PC-9 (cell line): ENCODE measurements at regions not wholly inside any gene's neighbourhood (a gene's known extent, or its start where the extent isn't known, plus 50 kb on each side); places are given as distances from the start of the nearest gene placed in this dataset.

Experiments
- BruUV-seq: library from RNA; stranded (reverse); fragments of 400-500 nt; replicated peaks from 2 replicates; lab custom pipeline; 2021; lab: Mats Ljungman, UMichigan
- CTCF ChIA-PET: fragments of 300-600 bp; sonication (Branson Sonifier 250); formaldehyde crosslinking; loops from one replicate; lab custom pipeline; 2022; ENCODE audit warnings: antibody characterized with exemption; lab: Charles Lee
- POLR2A ChIA-PET: fragments of 300-600 bp; sonication (Branson Sonifier 250); formaldehyde crosslinking; loops from one replicate; lab custom pipeline; 2022; ENCODE audit warnings: antibody characterized with exemption; ENCODE audit not compliant: unreplicated experiment; lab: Charles Lee
- DNase-seq, 2 experiments: peaks; one replicate each; pipeline versions ENCODE4 v3.0.0 to v3.0.0-alpha.2; 2015 to 2022; ENCODE audit warnings: mixed read lengths in 1 of 2
- H2AFZ ChIP-seq: fragments of 200-600 bp; sonication (generic); 2 replicates; pipeline ENCODE4 v1.8.1; 2017; ENCODE audit warnings: antibody characterized with exemption
- H3F3A ChIP-seq: fragments of 200-600 bp; sonication (generic); 2 replicates; pipeline ENCODE4 v1.8.1; 2017; ENCODE audit warnings: antibody characterized with exemption, mild to moderate bottlenecking, low read depth; ENCODE audit not compliant: insufficient read depth
- H3K27ac ChIP-seq: fragments of 200-600 bp; sonication (generic); 2 replicates; pipeline ENCODE4 v1.6.1; 2016; ENCODE audit warnings: mixed run types
- H3K27me3 ChIP-seq: fragments of 200-600 bp; sonication (generic); 2 replicates; pipeline ENCODE4 v1.6.1; 2016; ENCODE audit warnings: low read depth, mixed run types; ENCODE audit not compliant: insufficient read depth
- H3K36me3 ChIP-seq: fragments of 200-600 bp; sonication (generic); 2 replicates; pipeline ENCODE4 v1.6.1; 2016; ENCODE audit warnings: low read depth, mixed run types
- H3K4me1 ChIP-seq: fragments of 200-600 bp; sonication (generic); replicated peaks from 2 replicates; pipeline ENCODE4 v1.6.1; 2016; ENCODE audit warnings: mixed run types; ENCODE audit not compliant: insufficient read depth
- H3K4me2 ChIP-seq: fragments of 200-600 bp; sonication (generic); 2 replicates; pipeline ENCODE4 v1.6.1; 2017; ENCODE audit warnings: mixed run types
- H3K4me3 ChIP-seq: fragments of 200-600 bp; sonication (generic); 2 replicates; pipeline ENCODE4 v1.6.1; 2016; ENCODE audit warnings: mixed run types
- H3K79me2 ChIP-seq: fragments of 200-600 bp; sonication (generic); 2 replicates; pipeline ENCODE4 v1.6.1; 2017; ENCODE audit warnings: low read depth, mixed run types
- H3K9me2 ChIP-seq: fragments of 200-600 bp; sonication (generic); 2 replicates; pipeline ENCODE4 v1.8.1; 2017; ENCODE audit warnings: mild to moderate bottlenecking; ENCODE audit not compliant: insufficient read depth
- H3K9me3 ChIP-seq: fragments of 200-600 bp; sonication (generic); 2 replicates; pipeline ENCODE4 v1.8.1; 2016; ENCODE audit warnings: low read depth; ENCODE audit not compliant: insufficient read depth
- H4K20me1 ChIP-seq: fragments of 200-600 bp; sonication (generic); 2 replicates; pipeline ENCODE4 v1.8.1; 2017; ENCODE audit not compliant: insufficient read depth
- EZH2 ChIP-seq: fragments of 200-600 bp; sonication (generic); IDR thresholded peaks from 2 replicates; pipeline ENCODE4 v1.8.0; 2017; ENCODE audit warnings: antibody characterized with exemption, low read depth
- intact Hi-C: fragments of 100-400 bp; cut with micrococcal nuclease; formaldehyde crosslinking; loops from one replicate; pipeline ENCODE4 v1.10.0; 2022; ENCODE audit not compliant: unreplicated experiment
- TF ChIP-seq, protein P1 (sequence below): fragments of 200-600 bp; sonication (generic); conservative IDR thresholded peaks from 2 replicates; pipeline ENCODE4 v1.6.1; 2017; ENCODE audit warnings: mixed run types, antibody characterized with exemption, mild to moderate bottlenecking, moderate library complexity

DNA sequence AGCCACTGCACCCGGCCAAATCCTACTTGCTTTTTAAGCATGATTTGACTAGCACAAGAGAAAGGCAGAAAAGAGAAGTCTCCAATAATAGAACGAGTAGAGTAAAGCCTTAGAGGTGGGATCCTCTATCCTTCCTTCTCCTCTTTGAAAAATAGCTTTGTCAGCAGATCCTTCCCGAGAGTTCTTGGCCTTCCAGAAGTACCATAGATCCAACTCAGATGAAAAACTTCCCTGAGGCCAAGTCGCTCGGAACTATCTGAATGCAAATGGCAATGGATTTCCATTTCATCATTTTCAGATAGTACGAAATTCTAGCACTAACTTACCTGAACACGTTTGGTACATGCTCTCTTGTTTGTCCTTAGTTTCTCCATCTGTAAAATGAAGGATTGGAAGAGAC is 52.0 kb upstream of the SLIT3 start:
- no peak overlapping the region for H3K4me3 ChIP-seq
- TF ChIP-seq, protein P1, sequence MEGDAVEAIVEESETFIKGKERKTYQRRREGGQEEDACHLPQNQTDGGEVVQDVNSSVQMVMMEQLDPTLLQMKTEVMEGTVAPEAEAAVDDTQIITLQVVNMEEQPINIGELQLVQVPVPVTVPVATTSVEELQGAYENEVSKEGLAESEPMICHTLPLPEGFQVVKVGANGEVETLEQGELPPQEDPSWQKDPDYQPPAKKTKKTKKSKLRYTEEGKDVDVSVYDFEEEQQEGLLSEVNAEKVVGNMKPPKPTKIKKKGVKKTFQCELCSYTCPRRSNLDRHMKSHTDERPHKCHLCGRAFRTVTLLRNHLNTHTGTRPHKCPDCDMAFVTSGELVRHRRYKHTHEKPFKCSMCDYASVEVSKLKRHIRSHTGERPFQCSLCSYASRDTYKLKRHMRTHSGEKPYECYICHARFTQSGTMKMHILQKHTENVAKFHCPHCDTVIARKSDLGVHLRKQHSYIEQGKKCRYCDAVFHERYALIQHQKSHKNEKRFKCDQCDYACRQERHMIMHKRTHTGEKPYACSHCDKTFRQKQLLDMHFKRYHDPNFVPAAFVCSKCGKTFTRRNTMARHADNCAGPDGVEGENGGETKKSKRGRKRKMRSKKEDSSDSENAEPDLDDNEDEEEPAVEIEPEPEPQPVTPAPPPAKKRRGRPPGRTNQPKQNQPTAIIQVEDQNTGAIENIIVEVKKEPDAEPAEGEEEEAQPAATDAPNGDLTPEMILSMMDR, result no peak
- TF ChIP-seq EZH2, result no peak
- no peak for DNase-seq
- no peaks in the 10 kb centered on the region for H3K79me2 ChIP-seq
- intact Hi-C loops, result loop anchor here (5.0 to 10.0 kb wide), 2 partner anchors 232 to 1404 kb away; partner anchors contain the start of gene SPDL1
- H3K4me1 ChIP-seq, result peaks cover 84% of the 10 kb centered on the region
- H4K20me1 ChIP-seq, result no peaks in the 10 kb centered on the region
- peak overlapping the region; percentile 98 for H3K27ac ChIP-seq
- ChIA-PET POLR2A (no interaction called here), CTCF (interaction anchor here (0.7 kb wide), 1 partner anchor 1270 kb away, joined by 13 read pairs; no protein-coding TSS in a partner anchor)
- no peak overlapping the region for H3K4me2 ChIP-seq
- no peaks in the 10 kb centered on the region for H3K27me3 ChIP-seq
- no peaks in the 10 kb centered on the region for H3K36me3 ChIP-seq
- H3F3A ChIP-seq, result peaks cover 57% of the 10 kb centered on the region
- no peaks in the 10 kb centered on the region for H3K9me2 ChIP-seq
- no TSS peak for BruUV-seq
- 0 out of 2 replicates have a peak, but pooled peaks cover 2% of the 10 kb centered on the region for H3K9me3 ChIP-seq
- H2AFZ ChIP-seq, result no peak overlapping the region

DNA sequence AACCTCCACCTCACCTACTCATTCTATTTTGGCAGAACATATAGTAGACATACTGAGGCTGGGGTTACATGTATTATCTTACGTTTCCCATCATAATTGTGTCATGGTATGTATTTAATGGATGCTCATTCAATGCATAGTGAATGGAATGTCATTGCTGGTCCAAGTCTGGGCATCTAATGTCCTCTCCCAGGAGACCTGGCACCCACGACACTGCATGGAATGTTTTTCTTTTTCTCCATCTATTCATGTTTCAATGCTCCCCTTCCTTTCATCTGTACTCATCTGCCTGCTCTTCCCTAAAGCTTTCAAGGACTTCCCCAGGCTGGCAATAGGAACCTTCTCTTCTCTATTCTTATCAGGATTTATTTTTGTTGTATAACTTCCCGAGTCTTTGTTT is 50.8 kb upstream of the SLIT3 start:
- BruUV-seq, result no TSS peak
- Histone ChIP-seq H3K27ac (peak overlapping the region; percentile 98), H3K4me1 (peaks cover 76% of the 10 kb centered on the region), H3K4me3 (no peak overlapping the region), H3K9me3 (peaks cover 12% of the 10 kb centered on the region; the same call in 1 of the 2 replicates), H3K27me3 (no peaks in the 10 kb centered on the region), H4K20me1 (no peaks in the 10 kb centered on the region), H3F3A (peaks cover 57% of the 10 kb centered on the region), H3K4me2 (peak overlapping the region; percentile 56), H3K9me2 (no peaks in the 10 kb centered on the region), H2AFZ (no peak overlapping the region), H3K36me3 (no peaks in the 10 kb centered on the region), H3K79me2 (no peaks in the 10 kb centered on the region)
- TF ChIP-seq, protein P1, result no peak
- no peak for TF ChIP-seq EZH2
- CTCF ChIA-PET, result no interaction called here
- intact Hi-C loops, result loop anchor here (2.0 to 10.0 kb wide), 4 partner anchors 233 to 1406 kb away; partner anchors contain the start of genes PANK3 and SPDL1
- POLR2A ChIA-PET, result interaction anchor here (0.6 kb wide), 1 partner anchor 629 kb away, joined by 3 read pairs; no protein-coding TSS in a partner anchor
- DNase-seq, result no peak

DNA sequence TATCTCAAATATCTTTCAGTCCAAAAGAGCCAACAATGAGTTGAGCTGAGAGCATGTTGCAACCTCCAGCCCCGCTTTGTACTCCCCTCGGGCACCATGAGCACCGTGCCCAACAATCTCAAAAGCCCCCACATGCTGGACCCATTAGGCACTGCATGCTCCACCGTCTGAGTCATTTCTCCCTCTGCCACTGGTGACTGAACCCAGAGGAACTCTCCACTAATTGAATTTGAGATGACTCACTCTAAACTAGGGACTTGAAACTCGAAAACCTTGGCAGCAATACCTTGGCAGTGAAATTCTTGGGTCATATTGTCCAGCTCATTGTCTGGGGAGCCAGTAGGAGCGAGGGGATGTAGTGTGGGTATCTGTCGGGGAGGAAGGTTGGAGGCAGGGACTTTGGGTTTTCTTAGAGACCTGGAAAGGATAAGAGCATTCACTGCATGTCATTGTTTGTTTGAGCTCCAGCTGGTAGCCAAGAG is 49.9 kb upstream of the SLIT3 start:
- H3K9me2 ChIP-seq, result no peaks in the 10 kb centered on the region
- peaks cover 48% of the 10 kb centered on the region for H3F3A ChIP-seq
- ChIA-PET CTCF (no interaction called here), POLR2A (interaction anchor here (0.6 to 1.1 kb wide), 4 partner anchors 56 to 1026 kb away, joined by 3 to 5 read pairs (median 3); no protein-coding TSS in a partner anchor)
- H3K9me3 ChIP-seq, result peaks cover 10% of the 10 kb centered on the region; the same call in 1 of the 2 replicates
- H3K4me3 ChIP-seq, result no peak overlapping the region
- H4K20me1 ChIP-seq, result no peaks in the 10 kb centered on the region
- H3K4me2 ChIP-seq, result peak overlapping the region; percentile 60
- H3K27me3 ChIP-seq, result no peaks in the 10 kb centered on the region
- intact Hi-C loops, result loop anchor here (2.0 to 10.0 kb wide), 4 partner anchors 234 to 1407 kb away; partner anchors contain the start of genes PANK3 and SPDL1
- TF ChIP-seq, protein P1, result no peak
- TF ChIP-seq EZH2, result no peak
- BruUV-seq, result no TSS peak
- DNase-seq, result peak; percentile 86 to 98
- peak overlapping the region; percentile 98 for H3K27ac ChIP-seq
- no peaks in the 10 kb centered on the region for H3K79me2 ChIP-seq
- no peak overlapping the region for H2AFZ ChIP-seq
- H3K4me1 ChIP-seq, result peaks cover 66% of the 10 kb centered on the region
- no peaks in the 10 kb centered on the region for H3K36me3 ChIP-seq
